ENCODE measurements at regions not wholly inside any gene's neighbourhood (a gene's known extent, or its start where the extent isn't known, plus 50 kb on each side); places are given as distances from the start of the nearest gene placed in this dataset.
A peak's percentile ranks its signal among the peaks of the same experiment; 100 is the strongest.

- TF ChIP-seq POLR2AphosphoS5 (IDR thresholded peaks at IDR 0.05) (peak in 2 of 4 donors; percentile 23 to 43), CTCF (IDR thresholded peaks at IDR 0.05) (no peak)
Observed at GRCh38 chr4:124266721-124267120, 445.8 kb downstream of the ANKRD50 start.

All from sigmoid colon (tissue), 4 donors.